Neuronal stem cell (in vitro differentiated cells): ENCODE measurements at regions not wholly inside any gene's neighbourhood (a gene's known extent, or its start where the extent isn't known, plus 50 kb on each side); places are given as distances from the start of the nearest gene placed in this dataset.
"Not testable (repeated sequence)": the region's sequence is repeated elsewhere in the genome, so short reads cannot be mapped to it uniquely, and the experiment has no call there.

Experiments
- DNase-seq: peaks from one replicate; pipeline ENCODE4 v3.0.0-alpha.2; 2013; ENCODE audit warnings: low spot score
- H2AFZ ChIP-seq: one replicate; pipeline ENCODE4 v1.6.1; 2013; ENCODE audit warnings: mild to moderate bottlenecking, low read length, inconsistent platforms
- H2AK5ac ChIP-seq: 2 replicates; pipeline ENCODE4 v1.6.1; 2013; ENCODE audit warnings: low read depth, mild to moderate bottlenecking, inconsistent platforms, low read length, moderate library complexity, mixed read lengths
- H2BK120ac ChIP-seq: 2 replicates; pipeline ENCODE4 v1.6.1; 2013; ENCODE audit warnings: low read depth, mild to moderate bottlenecking, inconsistent platforms, low read length, moderate library complexity, mixed read lengths
- H2BK12ac ChIP-seq: one replicate; pipeline ENCODE4 v1.6.1; 2013; ENCODE audit warnings: low read length, inconsistent platforms
- H2BK15ac ChIP-seq: 2 replicates; pipeline ENCODE4 v1.6.1; 2013; ENCODE audit warnings: mild to moderate bottlenecking, low read length, inconsistent platforms, mixed read lengths
- H2BK5ac ChIP-seq: one replicate; pipeline ENCODE4 v1.6.1; 2013; ENCODE audit warnings: inconsistent platforms, mild to moderate bottlenecking, low read length, moderate library complexity
- H3K14ac ChIP-seq: one replicate; pipeline ENCODE4 v1.6.1; 2013; ENCODE audit warnings: low read length, inconsistent platforms
- H3K18ac ChIP-seq: 2 replicates; pipeline ENCODE4 v1.6.1; 2013; ENCODE audit warnings: low read length, inconsistent platforms
- H3K23ac ChIP-seq: 2 replicates; pipeline ENCODE4 v1.6.1; 2013; ENCODE audit warnings: low read depth, mild to moderate bottlenecking, mixed read lengths, low read length, inconsistent platforms; ENCODE audit not compliant: poor library complexity
- H3K27ac ChIP-seq: replicated peaks from 3 replicates; pipeline ENCODE4 v1.5.1; 2013; ENCODE audit warnings: low read length, inconsistent platforms
- H3K27me3 ChIP-seq, 3 experiments: 2 replicates each; pipeline ENCODE4 v1.6.1; 2013; ENCODE audit warnings: low read length in 3 of 3, mild to moderate bottlenecking in 2 of 3, inconsistent platforms in 1 of 3, low read depth in 1 of 3, mixed read lengths in 1 of 3, moderate library complexity in 1 of 3; ENCODE audit not compliant: control insufficient read depth in 3 of 3, insufficient read depth in 3 of 3
- H3K36me3 ChIP-seq, 2 donors: replicated peaks in 1 of 2; 2 replicates each; pipeline ENCODE4 v1.6.1; 2013; ENCODE audit warnings: low read length in 2 of 2; ENCODE audit not compliant: control insufficient read depth in 2 of 2, insufficient read depth in 2 of 2
- H3K4ac ChIP-seq: 2 replicates; pipeline ENCODE4 v1.6.1; 2013; ENCODE audit warnings: inconsistent platforms, mild to moderate bottlenecking, low read length, moderate library complexity
- H3K4me1 ChIP-seq, 2 donors: 1 replicate in 1 of 2; 2 replicates in 1 of 2; pipeline ENCODE4 v1.6.1; 2013; ENCODE audit warnings: low read length in 2 of 2, low read depth in 1 of 2; ENCODE audit not compliant: control insufficient read depth in 2 of 2, insufficient read depth in 1 of 2
- H3K4me2 ChIP-seq: one replicate; pipeline ENCODE4 v1.6.1; 2013; ENCODE audit warnings: mild to moderate bottlenecking, low read length, inconsistent platforms; ENCODE audit not compliant: insufficient read depth, poor library complexity, severe bottlenecking
- H3K4me3 ChIP-seq, 2 donors: 2 replicates each; pipeline ENCODE4 v1.5.1; 2013; ENCODE audit warnings: low read length in 2 of 2, mild to moderate bottlenecking in 2 of 2, inconsistent platforms in 1 of 2, moderate library complexity in 1 of 2
- H3K79me1 ChIP-seq: one replicate; pipeline ENCODE4 v1.6.1; 2013; ENCODE audit warnings: low read depth, mild to moderate bottlenecking, inconsistent platforms, low read length, moderate library complexity
- H3K9ac ChIP-seq: one replicate; pipeline ENCODE4 v1.6.1; 2013; ENCODE audit warnings: mild to moderate bottlenecking, low read depth, low read length, inconsistent platforms; ENCODE audit not compliant: poor library complexity
- H3K9me3 ChIP-seq, 2 donors: replicated peaks in 1 of 2; 2 replicates each; pipeline versions ENCODE3 to v1.6.1; 2013; ENCODE audit warnings: low read length in 2 of 2, mild to moderate bottlenecking in 2 of 2, inconsistent platforms in 1 of 2, low read depth in 1 of 2, mixed read lengths in 1 of 2, moderate library complexity in 1 of 2; ENCODE audit not compliant: control insufficient read depth in 2 of 2, insufficient read depth in 1 of 2
- H4K8ac ChIP-seq: one replicate; pipeline ENCODE4 v1.6.1; 2013; ENCODE audit warnings: low read depth, mild to moderate bottlenecking, inconsistent platforms, low read length, moderate library complexity
- H4K91ac ChIP-seq: one replicate; pipeline ENCODE4 v1.6.1; 2013; ENCODE audit warnings: low read length, low read depth, mild to moderate bottlenecking, inconsistent platforms; ENCODE audit not compliant: poor library complexity
- WGBS, 2 donors: extraction: QIAGEN DNeasy Blood & Tissue Kit; methylation state at CpG; one replicate each; pipeline ENCODE4 v1.1.7; 2013; ENCODE audit warnings: missing lambda C conversion rate in 2 of 2, mixed read lengths in 1 of 2; ENCODE audit not compliant: insufficient read length in 2 of 2, insufficient replicate concordance in 1 of 2; ENCODE audit errors: extremely low coverage in 2 of 2; 5-methylcytosine and 5-hydroxymethylcytosine counted together

DNA sequence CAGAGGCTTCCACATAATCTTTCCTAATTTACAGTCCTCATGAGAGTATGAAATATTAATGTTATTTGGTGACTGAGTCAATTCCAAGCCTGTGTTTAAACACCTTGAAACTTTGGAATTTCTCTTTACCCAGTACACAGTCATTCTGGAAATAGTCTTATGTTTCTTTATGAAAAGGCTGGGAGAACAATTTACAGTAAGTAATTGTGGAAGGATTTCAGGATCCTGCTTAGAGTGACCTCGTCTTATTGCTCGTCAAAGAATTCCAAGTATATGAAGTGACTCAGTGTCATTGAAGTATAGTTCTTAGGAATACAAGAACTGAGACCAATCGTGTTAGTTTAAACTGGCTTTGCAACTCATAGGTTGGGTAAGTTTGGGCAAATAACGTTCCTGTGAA is 634.2 kb downstream of the SLC16A7 start:
- Histone ChIP-seq H4K8ac (no peak overlapping the region), H2BK12ac (no peak overlapping the region), H3K18ac (no peak overlapping the region), H2BK120ac (no peak overlapping the region), H2AK5ac (no peak overlapping the region), H3K23ac (no peak overlapping the region), H3K4me2 (no peak overlapping the region), H3K14ac (no peak overlapping the region), H3K79me1 (no peaks in the 10 kb centered on the region), H3K9ac (no peak overlapping the region), H3K36me3 (no peaks in the 10 kb centered on the region), H2AFZ (no peak overlapping the region), H3K27ac (no peak overlapping the region), H3K27me3 (no peaks in the 10 kb centered on the region), H3K4ac (no peak overlapping the region), H3K4me3 (no peak overlapping the region), H3K9me3 (no peaks in the 10 kb centered on the region), H4K91ac (no peak overlapping the region), H2BK5ac (no peak overlapping the region), H3K4me1 (no peaks in the 10 kb centered on the region), H2BK15ac (no peak overlapping the region)
- DNase-seq: no peak
- no CpG with 5 or more reads among the region's 4 CpGs for WGBS, 2 donors

DNA sequence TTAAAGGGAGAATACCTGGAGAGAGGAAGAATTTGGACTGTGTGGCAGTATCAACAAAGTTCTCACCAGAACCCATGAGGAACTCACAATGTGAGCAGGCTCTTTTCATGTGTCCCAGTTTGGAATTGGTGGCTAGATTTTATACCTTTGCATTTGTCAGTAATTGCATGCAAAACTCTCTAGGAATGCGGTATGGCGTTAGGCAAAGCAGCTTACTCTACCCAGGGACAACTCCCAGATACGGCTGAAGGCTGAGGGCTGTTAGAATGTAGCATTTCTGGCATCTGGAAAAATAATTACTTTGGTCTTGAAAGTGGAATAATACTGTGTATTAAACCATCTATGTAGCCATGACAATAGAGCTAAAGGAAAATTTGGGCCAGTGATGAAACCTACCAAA is 635.5 kb downstream of the SLC16A7 start:
- H3K9me3 ChIP-seq: no peaks in the 10 kb centered on the region
- H4K8ac ChIP-seq: no peak overlapping the region
- no CpG with 5 or more reads among the region's 3 CpGs for WGBS, 2 donors
- H3K27ac ChIP-seq: no peak overlapping the region
- H3K27me3 ChIP-seq: no peaks in the 10 kb centered on the region
- H3K4me3 ChIP-seq: no peak overlapping the region
- H3K4ac ChIP-seq: no peak overlapping the region
- no peak overlapping the region for H3K9ac ChIP-seq
- no peak overlapping the region for H2BK5ac ChIP-seq
- no peak overlapping the region for H2BK120ac ChIP-seq
- H4K91ac ChIP-seq: no peak overlapping the region
- no peak overlapping the region for H2BK12ac ChIP-seq
- no peak overlapping the region for H3K18ac ChIP-seq
- no peak overlapping the region for H2AK5ac ChIP-seq
- no peaks in the 10 kb centered on the region for H3K79me1 ChIP-seq
- H3K14ac ChIP-seq: no peak overlapping the region
- no peaks in the 10 kb centered on the region for H3K4me1 ChIP-seq
- no peaks in the 10 kb centered on the region for H3K36me3 ChIP-seq
- H3K23ac ChIP-seq: no peak overlapping the region
- H2BK15ac ChIP-seq: no peak overlapping the region
- H2AFZ ChIP-seq: no peak overlapping the region
- H3K4me2 ChIP-seq: no peak overlapping the region
- DNase-seq: no peak

GRCh38 chr12:60231976-60232907 is 636.4 kb downstream of the SLC16A7 start:
- Histone ChIP-seq H3K14ac (no peak overlapping the region), H3K4me1 (no peaks in the 10 kb centered on the region), H2BK12ac (no peak overlapping the region), H2BK5ac (no peak overlapping the region), H3K4ac (no peak overlapping the region), H3K4me2 (no peak overlapping the region), H4K8ac (no peak overlapping the region), H3K36me3 (no peaks in the 10 kb centered on the region), H2AK5ac (no peak overlapping the region), H4K91ac (no peak overlapping the region), H3K9me3 (no peaks in the 10 kb centered on the region), H3K79me1 (no peaks in the 10 kb centered on the region), H3K9ac (no peak overlapping the region), H2AFZ (no peak overlapping the region), H3K18ac (no peak overlapping the region), H3K27me3 (no peaks in the 10 kb centered on the region), H3K4me3 (no peak overlapping the region), H2BK15ac (no peak overlapping the region), H3K27ac (no peak overlapping the region), H3K23ac (no peak overlapping the region), H2BK120ac (no peak overlapping the region)
- WGBS, 2 donors: no CpG with 5 or more reads among the region's 7 CpGs
- DNase-seq: no peak

- not testable (repeated sequence) for H2AFZ ChIP-seq, H3K23ac ChIP-seq, H2BK5ac ChIP-seq, H3K4me1 ChIP-seq, H3K79me1 ChIP-seq, H3K9ac ChIP-seq, H3K14ac ChIP-seq, H3K4me3 ChIP-seq, DNase-seq, H2AK5ac ChIP-seq, H3K27me3 ChIP-seq, H2BK15ac ChIP-seq, H4K91ac ChIP-seq, H3K36me3 ChIP-seq, H3K9me3 ChIP-seq, H3K18ac ChIP-seq, H2BK12ac ChIP-seq, H3K27ac ChIP-seq, H3K4me2 ChIP-seq, H4K8ac ChIP-seq, H2BK120ac ChIP-seq, H3K4ac ChIP-seq
- no CpG with 5 or more reads among the region's 10 CpGs for WGBS, 2 donors
Measured at GRCh38 chr12:60234611-60235195, 638.9 kb downstream of the SLC16A7 start.
